GM03348 (cell line): ENCODE measurements at regions not wholly inside any gene's neighbourhood (a gene's known extent, or its start where the extent isn't known, plus 50 kb on each side); places are given as distances from the start of the nearest gene placed in this dataset.
"Not testable (repeated sequence)": the region's sequence is repeated elsewhere in the genome, so short reads cannot be mapped to it uniquely, and the experiment has no call there.

ENCODE experiments used
- DNase-seq: peaks from one replicate; pipeline ENCODE4 v3.0.0; 2012; ENCODE audit warnings: low spot score

DNA sequence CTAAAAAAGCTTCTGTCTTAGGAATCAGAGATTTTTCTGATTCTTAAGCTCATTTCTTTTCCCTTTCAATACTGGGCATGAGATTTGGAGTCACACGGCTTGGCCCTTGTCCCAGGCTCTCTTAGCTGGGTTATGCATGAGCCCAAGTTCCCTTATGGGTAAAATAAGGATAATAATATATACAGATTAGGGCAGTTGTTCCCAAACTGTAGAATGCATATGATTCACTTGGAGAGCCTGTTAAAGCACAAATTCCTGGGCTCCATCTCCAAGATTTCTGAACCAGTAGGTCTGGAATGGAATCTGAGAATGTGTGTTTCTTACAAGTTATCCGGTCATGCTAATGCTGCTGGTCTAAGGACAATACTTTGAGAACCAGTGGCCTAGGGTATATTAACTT, 154.0 kb downstream of the REEP3 start:
- peak; percentile 37 for DNase-seq

DNA sequence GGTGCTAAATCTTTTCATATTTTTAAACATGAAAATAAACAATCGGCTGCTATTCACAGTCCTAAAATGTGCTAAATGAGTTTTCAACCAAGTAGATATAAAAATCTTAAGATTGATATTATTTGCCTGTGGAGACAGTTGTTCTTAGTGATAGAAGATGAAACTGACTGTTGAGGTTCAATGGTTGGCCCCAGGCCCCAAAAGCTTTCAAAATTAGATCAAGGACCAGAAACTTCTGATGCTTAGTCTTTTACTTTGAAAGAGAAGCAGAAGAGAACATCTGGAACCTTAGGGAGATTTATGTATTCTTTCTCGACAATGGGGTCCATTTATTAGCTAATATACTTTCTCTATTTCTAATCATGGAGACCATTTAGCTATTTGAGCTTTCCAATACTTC, 155.8 kb downstream of the REEP3 start:
- DNase-seq = no peak

DNA sequence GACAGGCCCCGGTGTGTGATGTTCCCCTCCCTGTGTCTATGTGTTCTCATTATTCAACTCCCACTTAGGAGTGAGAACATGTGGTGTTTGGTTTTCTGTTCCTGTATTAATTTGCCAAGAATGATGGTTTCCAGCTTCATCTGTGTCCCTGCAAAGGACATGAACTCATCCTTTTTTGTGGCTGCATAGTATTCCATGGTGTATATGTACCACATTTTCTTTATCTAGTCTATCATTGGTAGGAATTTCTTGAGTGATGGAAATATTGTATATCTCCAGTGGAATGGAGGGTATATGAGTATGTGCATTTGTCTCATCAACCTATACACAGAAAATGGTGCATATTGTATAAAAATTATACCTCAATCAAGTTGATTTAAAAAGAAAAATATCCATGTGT, 159.3 kb downstream of the REEP3 start:
- not testable (repeated sequence) for DNase-seq

DNA sequence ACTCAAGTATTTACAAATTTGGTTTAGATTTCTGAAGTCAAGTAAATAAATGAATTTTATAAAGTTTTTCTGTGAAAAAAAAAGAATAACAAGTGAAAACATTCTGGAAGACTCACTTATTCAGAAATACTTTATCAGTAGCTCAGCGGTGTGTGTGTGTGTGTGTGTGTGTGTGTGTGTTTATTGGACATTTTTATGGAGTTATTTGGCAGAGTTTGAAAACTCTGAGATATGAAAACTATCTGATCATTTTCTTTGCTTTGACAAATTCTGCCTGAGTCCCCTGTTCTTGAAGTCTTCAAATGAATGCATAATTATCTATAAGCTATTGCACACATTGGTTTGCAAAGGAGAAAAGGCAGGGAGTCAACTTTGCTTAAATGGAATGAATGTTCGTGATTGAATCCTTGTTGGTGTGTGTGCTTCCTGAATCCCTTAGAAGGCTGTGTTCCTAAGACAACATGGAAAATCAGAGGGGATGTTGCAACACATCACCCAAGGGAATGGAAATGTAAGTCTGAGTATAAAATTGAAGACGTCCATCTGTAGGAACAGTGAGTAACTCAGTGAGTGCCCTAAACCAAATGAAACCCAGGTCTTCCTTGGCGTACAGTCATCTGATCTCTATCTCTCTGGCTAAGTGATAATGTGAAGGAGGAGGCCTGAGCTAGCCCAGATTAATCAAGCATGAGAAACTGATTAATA, 160.9 kb downstream of the REEP3 start:
- peak; percentile 79 for DNase-seq

DNA sequence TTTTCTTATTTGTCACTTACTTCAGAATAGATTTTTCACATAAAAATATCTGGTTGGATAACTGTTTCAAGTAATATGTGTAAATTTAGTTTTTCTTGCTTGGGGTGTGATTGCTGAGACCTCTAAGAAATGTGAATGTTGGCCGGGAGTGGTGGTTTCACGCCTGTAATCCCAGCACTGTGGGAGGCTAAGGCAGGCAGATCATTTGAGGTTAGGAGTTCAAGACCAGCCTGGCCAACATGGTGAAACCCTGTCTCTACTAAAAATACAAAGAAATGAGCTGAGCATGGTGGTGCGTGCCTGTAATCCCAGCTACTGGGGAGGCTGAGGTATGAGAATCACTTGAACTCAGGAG, 161.5 kb downstream of the REEP3 start:
- DNase-seq = not testable (repeated sequence)

DNA sequence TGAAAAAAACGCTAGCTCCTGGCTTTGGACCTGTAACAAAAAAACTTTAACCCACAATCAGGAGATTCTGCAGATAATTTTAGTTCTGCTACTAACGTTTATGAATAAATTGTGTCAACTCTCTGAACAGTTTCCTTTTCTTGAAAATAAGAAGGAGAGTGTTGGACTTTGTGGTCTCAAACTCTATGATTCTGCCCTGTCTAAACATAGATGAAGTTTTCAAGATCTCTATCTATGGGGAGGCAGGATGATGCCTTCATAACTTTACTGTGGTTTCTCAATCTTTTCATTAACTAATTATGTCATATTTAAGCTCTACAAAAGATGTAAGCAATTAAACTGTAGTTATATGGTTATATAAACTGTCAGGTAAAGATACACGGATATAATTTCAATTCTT, 162.0 kb downstream of the REEP3 start:
- DNase-seq = no peak

DNA sequence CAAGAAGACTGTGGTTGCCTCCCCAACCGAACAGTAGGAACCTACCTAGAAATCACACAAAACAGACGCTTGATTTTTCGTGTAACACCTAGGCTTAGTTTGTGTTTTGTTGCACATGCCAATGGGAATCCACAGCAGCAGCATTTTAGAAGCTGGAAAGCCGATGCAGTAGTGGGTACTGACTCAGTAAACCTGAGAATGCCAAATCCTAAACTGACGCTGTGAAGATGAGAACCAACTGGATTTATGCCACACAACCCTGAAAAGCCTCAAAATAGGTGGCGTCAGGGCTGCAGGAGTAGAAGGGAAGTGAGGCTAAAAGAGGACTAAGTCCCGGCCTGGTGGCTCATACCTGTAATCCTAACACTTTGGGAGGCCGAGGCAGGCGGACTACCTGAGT, 162.5 kb downstream of the REEP3 start:
- no peak for DNase-seq

DNA sequence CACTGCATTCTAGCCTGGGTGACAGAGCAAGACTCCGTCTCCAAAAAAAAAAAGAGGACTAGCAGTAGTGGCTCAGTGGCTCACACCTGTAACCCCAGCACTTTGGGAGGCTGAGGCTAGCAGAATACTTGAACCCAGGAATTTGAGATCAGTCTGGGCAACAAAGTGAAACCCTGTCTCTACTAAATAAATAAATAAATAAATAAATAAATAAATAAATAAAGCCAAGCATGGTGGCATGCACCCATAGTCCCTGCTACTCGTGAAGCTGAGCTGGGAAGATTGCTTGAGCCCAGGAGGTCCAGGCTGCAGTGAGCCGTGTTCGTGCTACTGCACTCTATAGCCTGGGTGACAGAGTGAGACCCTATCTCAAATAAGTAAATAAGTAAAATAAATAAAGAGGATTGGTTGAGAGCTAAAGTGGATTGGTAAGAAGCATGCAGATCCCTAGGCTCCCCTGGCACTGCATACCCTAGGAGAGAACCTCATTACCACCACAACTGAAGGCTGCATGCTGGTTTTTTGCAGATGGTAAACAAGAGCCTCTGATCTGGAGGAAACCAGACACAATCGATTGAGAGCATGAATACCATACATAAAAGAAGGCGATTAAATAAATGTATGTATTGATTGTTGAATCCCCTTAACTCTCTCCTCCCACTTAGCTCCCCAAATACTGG, 163.2 kb downstream of the REEP3 start:
- DNase-seq = no peak

DNA sequence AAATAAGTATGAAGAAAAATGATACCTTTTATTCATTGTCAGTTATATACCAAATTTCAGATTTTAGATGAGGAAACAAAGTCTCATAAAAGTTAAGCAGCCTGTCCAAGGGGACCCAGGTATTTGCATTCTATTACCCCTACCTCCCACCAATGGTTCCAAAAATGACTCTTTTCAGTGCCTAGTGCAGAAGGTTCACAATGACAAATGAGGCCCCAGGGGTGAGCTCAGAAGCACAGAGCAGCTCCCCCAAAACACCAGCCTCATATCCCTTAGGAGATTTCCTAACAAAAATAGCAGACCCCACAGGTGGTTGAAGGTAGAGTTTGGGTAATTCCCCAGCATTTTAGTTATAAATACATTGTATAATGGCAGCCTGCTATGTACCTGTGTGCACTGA, 168.6 kb downstream of the REEP3 start:
- DNase-seq = no peak

DNA sequence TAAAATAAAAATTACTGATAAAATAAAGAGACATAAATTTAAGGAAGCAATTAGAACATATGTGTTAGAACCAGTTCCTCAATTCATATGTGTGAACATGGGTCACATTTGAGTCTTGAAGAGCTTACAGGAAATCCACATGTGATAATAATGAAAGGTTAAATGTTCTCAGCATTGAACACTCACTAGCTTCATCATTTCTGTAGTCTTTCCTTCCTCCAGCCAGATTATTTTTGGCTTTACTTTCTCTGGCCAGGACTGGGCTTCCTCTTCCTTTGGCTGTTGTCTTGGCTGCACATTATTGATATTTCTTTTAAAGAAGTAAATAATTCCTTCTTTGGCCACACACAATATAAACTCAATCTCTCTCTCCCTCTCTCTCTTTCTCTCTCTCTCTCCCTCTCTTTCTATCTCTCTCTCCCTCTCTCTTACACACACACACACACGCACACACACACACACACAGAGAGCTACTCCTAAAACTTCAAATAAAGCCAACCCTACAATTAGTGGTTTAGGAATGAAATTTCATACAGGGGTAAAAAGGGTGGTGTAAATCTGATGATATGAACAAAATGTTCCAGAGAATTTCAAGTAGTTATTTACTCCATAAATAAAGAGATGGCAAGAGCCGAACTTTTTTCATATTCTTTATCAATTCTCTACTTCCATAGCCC, 171.2 kb downstream of the REEP3 start:
- DNase-seq = no peak

DNA sequence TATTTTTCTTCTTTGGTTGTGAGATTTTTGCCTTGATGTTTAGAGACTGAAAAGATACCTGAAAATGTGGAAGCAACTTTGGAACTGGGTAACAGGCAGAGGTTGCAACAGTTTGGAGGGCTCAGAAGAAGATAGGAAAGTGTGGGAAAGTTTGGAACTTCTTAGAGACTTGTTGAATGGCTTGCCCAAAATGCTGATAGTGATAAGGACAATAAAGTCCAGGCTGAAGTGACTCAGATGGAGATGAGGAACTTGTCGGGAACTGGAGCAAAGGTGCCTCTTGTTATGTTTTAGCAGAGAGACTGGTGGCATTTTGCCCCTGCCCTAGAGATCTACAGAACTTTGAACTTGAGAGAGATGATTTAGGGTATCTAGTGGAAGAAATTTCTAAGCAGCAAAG, 171.8 kb downstream of the REEP3 start:
- not testable (repeated sequence) for DNase-seq

DNA sequence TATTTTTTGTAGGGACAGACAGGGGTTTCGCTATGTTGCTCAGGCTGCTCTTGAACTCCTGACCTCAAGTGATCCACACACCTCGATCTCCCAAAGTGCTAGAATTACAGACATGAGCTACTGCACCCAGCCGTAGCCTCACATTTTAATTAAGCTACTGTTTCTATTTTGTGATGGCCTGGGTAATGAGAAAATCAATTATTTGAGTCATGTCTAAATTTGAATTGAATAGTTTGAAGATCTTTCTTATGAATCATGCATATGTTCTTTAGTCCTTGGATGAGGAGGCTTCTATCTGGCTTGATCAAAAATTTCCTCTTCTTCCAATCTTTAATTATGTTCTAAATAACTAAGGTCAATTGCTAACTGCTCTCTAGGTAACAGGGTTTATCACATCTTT, 175.0 kb downstream of the REEP3 start:
- peak; percentile 14 for DNase-seq

DNA sequence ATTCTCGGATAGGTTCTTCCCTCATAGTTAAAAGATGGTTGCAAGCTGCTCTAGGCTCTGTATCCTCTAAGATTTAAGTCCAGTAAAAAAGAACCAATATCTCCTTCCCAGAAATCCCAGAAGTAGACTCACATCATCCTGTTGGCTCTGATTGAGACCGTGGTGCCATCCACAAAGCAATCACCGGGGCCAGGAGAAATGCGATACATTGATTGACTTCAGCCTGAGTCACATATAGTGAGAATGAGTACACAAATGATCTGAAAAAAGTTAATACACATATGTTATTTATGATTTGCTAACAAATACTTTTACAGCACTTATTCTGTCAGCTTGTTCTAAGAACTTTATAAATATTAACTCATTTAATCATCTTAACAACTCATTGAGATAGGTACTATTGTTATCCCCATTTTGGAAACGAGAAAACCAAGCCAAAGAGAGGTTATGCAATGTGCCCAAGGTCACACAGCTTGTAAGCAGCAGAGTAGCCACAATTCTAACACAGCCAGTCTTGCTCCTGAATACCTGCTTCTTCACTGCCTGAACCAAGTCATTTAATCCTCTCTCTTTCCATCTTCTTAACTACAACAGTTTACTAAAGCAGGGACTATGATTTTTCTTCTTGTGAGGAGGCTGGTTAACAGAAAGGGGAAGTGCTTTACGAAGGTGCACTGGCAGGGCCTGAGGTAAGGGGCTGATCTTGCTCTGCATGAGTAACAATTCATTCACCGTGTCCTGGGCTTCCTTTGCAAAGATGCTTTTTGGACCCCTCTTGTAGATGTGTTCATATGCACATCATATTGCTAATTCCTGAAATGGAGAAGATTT, 177.0 kb downstream of the REEP3 start:
- DNase-seq = no peak

DNA sequence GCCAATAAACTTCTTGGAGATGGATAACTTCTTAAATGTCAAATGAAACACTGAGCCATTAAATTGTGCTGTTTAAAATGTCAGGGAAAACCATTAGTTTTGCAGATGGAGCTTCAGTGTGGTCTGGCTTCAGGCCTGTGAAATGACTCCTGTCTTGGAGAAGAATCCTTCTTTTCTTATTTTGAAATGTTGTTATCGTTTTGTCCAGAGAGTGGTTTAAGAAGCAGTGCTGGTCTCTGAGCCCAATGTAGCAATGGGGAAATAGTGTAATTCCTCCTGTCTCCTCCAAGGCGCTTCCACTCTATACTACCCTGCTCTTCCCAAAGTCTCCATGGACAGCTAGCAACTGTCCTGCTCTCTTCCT, 177.6 kb downstream of the REEP3 start:
- peak; percentile 24 for DNase-seq

DNA sequence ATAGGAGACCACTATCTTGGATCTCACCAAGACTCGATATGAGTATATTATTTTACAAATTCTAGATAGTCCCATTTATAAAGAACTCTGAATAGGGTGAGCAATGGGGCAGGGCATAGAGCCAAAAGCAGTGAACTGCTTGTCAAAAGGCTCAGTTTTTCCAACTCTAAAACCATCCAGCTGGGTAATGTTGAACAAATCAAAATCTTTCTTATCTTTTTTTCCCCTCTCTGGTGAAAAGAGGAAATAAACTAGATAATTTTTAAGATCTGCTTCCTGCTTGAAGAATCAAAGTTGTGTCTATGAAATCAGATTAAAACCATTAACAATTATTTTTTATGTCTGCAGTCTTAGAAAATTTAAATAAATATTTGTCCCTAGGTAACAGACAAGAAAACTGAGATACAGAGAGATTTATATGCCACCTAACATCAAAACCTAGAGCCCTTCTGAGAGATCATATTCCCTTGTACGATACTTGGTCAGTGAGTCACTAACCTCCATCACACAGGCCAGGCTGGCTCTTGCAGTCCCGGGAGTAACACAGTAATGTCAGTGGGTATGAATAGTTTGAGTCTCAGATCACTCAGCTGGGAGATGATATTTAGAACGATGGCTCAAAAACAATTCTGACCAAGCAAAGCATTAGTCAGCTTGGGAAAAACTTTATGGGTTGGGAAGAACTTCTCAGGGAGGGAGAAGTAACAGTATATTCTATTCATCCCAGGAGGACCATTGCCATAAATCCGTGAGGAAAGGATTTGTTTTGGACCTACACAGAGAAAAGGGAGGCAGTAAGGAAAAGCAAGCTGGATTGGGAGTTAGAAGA, 178.8 kb downstream of the REEP3 start:
- DNase-seq = peak; percentile 86

DNA sequence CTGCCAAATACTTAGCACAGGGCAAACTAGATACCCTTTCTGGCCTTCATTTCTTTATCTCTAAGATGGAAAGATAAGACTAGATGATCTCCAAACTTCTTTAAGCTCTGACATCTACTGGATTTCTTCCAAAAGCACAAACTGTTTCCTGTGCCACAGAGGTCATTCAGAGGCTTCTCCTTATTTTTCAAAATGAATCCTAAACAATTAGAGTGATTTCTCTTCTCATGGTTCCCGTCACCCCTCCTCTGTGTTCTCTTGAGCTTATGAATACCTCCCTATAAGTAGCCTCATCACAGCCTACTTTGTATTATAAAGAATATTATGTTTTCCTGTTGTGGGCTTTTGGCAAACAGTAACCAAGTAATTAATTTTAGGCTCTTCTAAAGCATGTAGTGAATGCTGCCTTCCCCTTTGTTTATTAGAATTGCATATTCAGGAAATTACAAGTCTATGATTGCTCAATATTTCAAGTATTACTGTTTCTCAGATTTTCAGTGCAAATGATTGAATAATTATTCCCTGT, 179.5 kb downstream of the REEP3 start:
- DNase-seq = peak; percentile 28

DNA sequence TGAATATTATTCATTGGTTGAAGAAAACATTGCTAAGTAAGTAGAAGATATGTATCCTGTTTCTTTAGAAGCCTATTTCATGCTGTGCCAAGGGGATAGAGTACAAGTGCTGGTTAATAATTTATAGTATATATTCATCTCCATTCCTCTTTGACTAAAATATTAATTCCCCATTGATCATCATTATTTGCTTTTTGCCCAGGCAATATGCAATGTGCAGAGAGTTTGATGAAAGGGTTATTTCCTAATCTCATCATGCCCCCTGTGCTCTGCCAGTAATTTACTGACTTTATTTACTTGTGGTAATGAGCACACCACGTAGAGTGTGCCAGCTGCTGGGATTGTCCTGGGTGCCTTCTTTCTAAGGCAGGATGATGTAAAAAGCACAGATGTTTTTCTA, 180.9 kb downstream of the REEP3 start:
- DNase-seq = no peak

DNA sequence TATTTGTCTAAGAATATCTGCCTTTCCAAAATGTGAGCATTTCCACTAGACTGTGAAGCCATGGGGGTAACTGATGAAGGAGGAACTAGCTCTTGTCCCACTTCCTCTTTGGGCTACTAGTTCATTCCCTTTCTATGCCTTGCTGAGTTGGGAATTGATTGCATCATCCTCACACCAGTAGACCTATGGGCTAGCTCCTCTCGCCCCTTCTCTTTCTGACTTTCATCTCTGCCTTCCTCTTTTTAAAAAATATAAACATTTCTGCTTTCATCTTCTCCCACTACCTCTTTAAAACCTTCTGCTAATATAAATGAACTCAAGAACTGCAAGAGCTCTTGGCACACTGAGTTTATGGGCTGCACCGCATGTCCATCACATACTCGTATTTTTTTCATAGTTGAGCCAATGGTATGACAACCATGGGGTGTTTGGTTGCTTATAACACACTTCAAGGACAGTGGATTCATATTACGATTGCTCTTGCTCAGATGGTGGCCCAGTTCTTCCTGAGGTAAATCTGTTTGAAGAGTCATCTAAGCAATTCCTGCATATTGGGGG, 182.0 kb downstream of the REEP3 start:
- no peak for DNase-seq

DNA sequence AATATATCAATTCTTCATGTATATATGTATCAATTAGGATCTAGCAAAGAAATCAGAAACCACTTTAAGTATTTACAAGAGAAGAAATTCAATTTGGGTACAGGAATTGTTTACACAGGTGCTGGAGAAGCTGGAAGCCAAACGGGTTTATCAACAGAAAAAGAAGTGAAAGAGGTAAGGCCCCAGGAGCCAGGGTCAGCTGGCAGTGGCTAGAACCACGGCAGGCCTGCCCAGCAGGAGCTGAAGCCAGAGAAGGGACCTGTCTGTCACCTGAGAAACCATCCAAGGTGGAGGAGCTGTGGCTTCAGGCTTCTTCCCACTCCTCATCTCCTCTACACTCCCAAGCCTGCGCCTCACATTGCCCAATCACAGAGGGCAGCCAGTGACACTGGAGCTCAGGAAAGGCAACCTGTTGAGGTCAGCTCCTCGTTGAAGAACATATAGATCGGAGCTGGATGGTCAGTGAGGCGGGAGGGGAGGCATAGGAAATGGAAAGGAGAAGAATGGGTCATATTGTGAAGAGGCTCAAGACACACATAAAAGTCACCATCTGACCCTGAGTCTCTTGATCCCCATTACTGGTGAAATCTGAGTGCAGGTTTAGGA, 182.6 kb downstream of the REEP3 start:
- DNase-seq = no peak

DNA sequence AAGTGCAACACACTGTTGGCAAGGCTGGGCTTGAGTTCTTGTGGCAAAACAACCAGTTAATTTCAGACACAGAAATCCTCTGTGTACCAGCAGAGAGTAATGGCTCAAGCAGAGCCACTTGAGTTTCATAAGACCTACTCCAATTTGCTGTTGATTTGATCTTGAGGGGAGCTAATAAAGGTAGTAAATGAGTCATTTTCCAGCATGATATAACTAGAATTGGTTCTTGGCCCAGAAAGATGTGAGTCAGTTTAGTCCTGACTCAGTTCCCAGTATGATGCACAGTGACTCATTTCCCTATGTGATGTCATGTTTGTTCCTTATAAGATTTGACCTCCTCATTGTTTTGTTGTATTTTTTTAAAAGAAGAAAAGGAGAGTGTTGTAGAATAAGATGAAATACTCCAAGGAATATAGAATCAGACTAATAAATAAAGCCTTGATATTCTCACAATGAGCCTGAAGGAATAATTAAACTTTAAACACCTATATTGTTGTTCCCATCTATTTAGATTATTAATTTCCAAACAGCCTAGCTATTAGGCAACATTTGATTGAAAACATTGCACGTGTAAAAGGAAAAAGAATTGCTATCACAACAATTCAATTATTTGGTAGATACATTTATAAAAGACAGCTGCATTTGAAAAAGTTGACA, 186.2 kb downstream of the REEP3 start:
- DNase-seq = peak; percentile 84
